Testis (tissue), 2 donors: ENCODE measurements at regions not wholly inside any gene's neighbourhood (a gene's known extent, or its start where the extent isn't known, plus 50 kb on each side); places are given as distances from the start of the nearest gene placed in this dataset.

Source experiments
- DNase-seq: peaks from one replicate; pipeline ENCODE4 v3.0.0-alpha.2; 2019
- H3K27ac ChIP-seq, 2 donors: fragments of 200-600 bp; sonication (generic); one replicate each; pipeline ENCODE4 v1.5.1; 2019
- H3K27me3 ChIP-seq: fragments of 200-600 bp; sonication (generic); one replicate; pipeline ENCODE4 v1.5.1; 2019
- H3K36me3 ChIP-seq: fragments of 200-600 bp; sonication (generic); one replicate; pipeline ENCODE4 v1.5.1; 2017; ENCODE audit warnings: low read depth; ENCODE audit errors: missing control alignments
- H3K4me1 ChIP-seq: fragments of 200-600 bp; sonication (generic); one replicate; pipeline ENCODE4 v1.5.1; 2019
- H3K4me3 ChIP-seq, 2 donors: fragments of 200-600 bp; sonication (generic); one replicate each; pipeline ENCODE4 v1.5.1; 2017 to 2019
- H3K9me3 ChIP-seq: fragments of 200-600 bp; sonication (generic); one replicate; pipeline ENCODE4 v1.5.1; 2017
- POLR2A ChIP-seq: fragments of 450-650 bp; IDR thresholded peaks from one replicate; pipeline ENCODE4 v1.6.1; 2017; ENCODE audit warnings: antibody characterized with exemption, mild to moderate bottlenecking, moderate library complexity
- WGBS, 2 donors: methylation state at CpG; one replicate each; pipeline ENCODE4 v1.1.5; 2018; 5-methylcytosine and 5-hydroxymethylcytosine counted together
- intact Hi-C: fragments of 100-400 bp; cut with DNase I; formaldehyde crosslinking; loops from one replicate; pipeline ENCODE4 v1.15.1; 2023; ENCODE audit warnings: low total_unique reads
- TF ChIP-seq, protein P1 (sequence below), 3 experiments: fragments of 450-650 bp in 2 of 3; fragments of 200-600 bp in 1 of 3; sonication (generic) in 1 of 3; IDR thresholded peaks; one replicate each; pipeline ENCODE4 v1.5.1; 2016 to 2019; ENCODE audit warnings: antibody characterized with exemption in 3 of 3, mild to moderate bottlenecking in 2 of 3, moderate library complexity in 1 of 3

DNA sequence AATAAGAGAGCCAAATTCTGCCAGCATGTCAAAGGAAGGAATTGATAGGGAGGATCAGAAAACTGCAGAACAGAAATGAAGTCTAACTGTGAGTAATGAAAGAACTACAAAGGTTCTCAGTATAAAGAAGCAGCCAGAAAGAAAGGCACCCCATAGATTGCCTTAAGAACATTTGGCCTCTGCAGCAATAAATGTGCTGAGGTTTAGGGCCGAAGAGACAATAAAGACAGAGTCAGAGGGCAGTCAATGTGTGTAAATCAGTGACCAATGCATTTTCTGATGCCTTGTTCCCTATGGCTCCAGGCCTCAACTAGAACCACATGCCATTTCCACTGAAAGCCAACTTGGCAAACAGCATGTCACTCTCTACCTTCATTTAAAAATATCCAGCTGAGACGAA is 281.0 kb downstream of the HINT1 start:
- Histone ChIP-seq H3K4me1 (no peaks in the 10 kb centered on the region), H3K27me3 (no peaks in the 10 kb centered on the region), H3K9me3 (no peaks in the 10 kb centered on the region), H3K4me3 (no peak overlapping the region), H3K27ac (no peak overlapping the region), H3K36me3 (no peaks in the 10 kb centered on the region)
- TF ChIP-seq, protein P1, sequence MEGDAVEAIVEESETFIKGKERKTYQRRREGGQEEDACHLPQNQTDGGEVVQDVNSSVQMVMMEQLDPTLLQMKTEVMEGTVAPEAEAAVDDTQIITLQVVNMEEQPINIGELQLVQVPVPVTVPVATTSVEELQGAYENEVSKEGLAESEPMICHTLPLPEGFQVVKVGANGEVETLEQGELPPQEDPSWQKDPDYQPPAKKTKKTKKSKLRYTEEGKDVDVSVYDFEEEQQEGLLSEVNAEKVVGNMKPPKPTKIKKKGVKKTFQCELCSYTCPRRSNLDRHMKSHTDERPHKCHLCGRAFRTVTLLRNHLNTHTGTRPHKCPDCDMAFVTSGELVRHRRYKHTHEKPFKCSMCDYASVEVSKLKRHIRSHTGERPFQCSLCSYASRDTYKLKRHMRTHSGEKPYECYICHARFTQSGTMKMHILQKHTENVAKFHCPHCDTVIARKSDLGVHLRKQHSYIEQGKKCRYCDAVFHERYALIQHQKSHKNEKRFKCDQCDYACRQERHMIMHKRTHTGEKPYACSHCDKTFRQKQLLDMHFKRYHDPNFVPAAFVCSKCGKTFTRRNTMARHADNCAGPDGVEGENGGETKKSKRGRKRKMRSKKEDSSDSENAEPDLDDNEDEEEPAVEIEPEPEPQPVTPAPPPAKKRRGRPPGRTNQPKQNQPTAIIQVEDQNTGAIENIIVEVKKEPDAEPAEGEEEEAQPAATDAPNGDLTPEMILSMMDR (IDR thresholded peaks at IDR 0.05), result no peak
- no peak for TF ChIP-seq POLR2A
- intact Hi-C loops, result no loop called here
- DNase-seq, result no peak
- 49 to 65% methylated on average over 2 of the region's 2 CpGs for whole genome bisulfite sequencing, 2 donors

DNA sequence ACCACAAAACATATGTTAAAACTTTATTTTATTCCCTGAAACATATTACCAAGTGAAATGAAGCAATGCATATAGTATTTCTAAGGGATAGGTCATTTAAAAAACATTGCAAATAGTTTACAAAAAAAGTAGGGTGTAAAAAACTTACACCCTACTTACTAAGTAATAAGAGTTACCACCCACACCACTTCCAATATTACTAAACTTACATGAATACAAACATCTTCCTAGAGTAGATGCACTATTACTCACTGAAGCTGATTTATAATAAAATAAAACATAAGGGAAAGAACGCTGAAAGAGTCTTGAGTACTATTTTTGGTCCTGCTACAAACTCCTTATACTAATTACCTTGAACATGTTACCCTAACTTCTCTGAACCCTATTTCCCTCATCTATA is 289.4 kb downstream of the HINT1 start:
- no peak overlapping the region for H3K27ac ChIP-seq

DNA sequence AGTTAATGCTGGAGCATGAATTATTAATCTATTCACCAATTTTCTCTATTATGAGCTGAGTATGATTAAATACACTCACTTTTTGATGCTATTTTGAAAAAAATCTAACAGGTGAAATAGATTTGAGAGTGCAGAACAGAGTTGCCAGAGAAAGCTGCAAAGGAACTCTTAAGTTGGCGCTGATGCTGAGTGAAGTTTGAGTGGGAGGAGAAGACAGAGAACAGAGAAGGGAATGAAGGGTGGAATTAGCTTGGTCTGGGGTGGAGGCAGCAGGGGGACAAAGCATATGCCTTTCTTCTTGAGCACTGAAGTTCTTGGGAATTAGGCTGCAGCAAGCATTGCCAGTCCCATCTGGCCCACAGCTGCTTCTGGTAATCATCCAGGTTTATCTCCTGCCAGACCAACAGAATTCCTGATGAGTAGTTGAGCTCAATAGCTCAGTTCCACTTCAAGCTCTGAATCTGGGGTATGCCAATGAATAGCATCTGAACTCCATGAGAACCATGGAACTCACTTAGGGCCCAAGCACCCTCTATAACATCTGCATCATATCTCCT is 290.1 kb downstream of the HINT1 start:
- no peak overlapping the region for H3K27ac ChIP-seq
- intact Hi-C loops, result no loop called here
- H3K4me3 ChIP-seq, result no peak overlapping the region
- 73 to 79% methylated on average over 1 of the region's 1 CpG for WGBS, 2 donors
- H3K9me3 ChIP-seq, result no peaks in the 10 kb centered on the region
- H3K4me1 ChIP-seq, result no peaks in the 10 kb centered on the region
- TF ChIP-seq, protein P1 (IDR thresholded peaks at IDR 0.05), result no peak
- TF ChIP-seq POLR2A, result no peak
- no peaks in the 10 kb centered on the region for H3K36me3 ChIP-seq
- DNase-seq, result no peak
- H3K27me3 ChIP-seq, result no peaks in the 10 kb centered on the region

More for the DNA sequence above, 289.4 kb downstream of the HINT1 start:
- no peaks in the 10 kb centered on the region for H3K36me3 ChIP-seq
- H3K9me3 ChIP-seq, result no peaks in the 10 kb centered on the region
- intact Hi-C loops, result no loop called here
- no peaks in the 10 kb centered on the region for H3K27me3 ChIP-seq
- 84 to 88% methylated on average over 1 of the region's 1 CpG for WGBS, 2 donors
- no peak for DNase-seq
- H3K4me3 ChIP-seq, result no peak overlapping the region
- TF ChIP-seq POLR2A, result no peak
- TF ChIP-seq, protein P1 (IDR thresholded peaks at IDR 0.05), result no peak
- no peaks in the 10 kb centered on the region for H3K4me1 ChIP-seq

DNA sequence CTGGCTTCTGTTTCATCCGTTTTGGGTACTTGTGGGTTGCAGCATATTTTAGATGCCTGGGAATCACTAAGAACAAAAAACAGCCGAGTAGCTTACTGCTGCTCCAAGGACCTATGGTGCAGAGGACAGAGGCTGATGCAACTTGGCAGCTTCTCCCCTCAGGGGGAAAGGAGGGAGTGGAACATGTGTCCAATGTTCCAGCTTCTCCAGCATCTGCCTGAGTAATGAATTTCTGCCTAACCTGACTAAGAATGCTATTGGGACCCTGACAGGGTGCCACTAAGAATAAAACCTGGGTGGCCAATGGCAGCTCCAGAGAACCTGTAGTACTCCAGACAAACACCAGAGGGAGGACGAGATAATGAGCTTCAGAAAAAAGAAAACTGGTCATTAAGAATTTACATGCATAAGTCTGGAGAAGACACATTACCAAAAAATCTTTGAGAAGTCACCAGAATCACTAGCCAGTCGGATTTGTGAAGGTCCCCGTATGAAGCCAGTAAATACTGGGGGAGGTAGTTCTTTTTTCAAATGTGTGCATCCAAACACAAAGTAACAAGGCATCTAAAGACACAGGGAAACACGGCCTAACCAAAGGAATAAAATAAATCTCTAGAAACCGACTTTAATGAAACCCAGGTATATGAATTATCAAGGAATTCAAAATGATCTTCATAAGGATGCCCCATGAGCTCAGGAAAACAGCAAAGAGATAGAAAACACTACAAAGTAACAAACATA is 293.5 kb downstream of the HINT1 start:
- peak; percentile 19 for DNase-seq
- Histone ChIP-seq H3K9me3 (no peaks in the 10 kb centered on the region), H3K4me1 (no peaks in the 10 kb centered on the region), H3K27ac (no peak overlapping the region), H3K36me3 (no peaks in the 10 kb centered on the region), H3K27me3 (no peaks in the 10 kb centered on the region), H3K4me3 (no peak overlapping the region)
- TF ChIP-seq, protein P1 (IDR thresholded peaks at IDR 0.05), result peak in 2 of 3 experiments; percentile 41 to 49
- no peak for TF ChIP-seq POLR2A
- WGBS, 2 donors, result 70 to 71% methylated on average over 7 of the region's 7 CpGs
- intact Hi-C loops, result no loop called here

DNA sequence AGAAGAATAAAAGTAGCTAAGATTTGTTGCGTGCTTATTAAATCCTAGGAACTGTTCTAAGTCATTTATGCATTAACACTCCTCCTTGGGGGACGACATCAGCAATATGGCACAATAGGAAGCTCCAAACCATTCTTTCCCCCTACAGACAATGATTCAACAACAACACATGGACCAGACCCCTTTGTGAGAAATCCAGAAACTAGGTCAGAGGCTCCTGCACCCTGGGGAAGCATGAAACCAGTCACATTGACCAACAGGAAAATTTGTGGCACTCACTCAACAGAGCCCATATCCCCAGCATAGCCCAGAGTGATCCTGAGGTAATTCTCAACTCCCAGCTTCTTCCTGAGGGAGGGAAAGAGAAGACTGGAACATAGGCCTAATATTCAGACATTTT is 294.4 kb downstream of the HINT1 start:
- TF ChIP-seq, protein P1 (IDR thresholded peaks at IDR 0.05), result no peak
- TF ChIP-seq POLR2A, result no peak
- Histone ChIP-seq H3K9me3 (no peaks in the 10 kb centered on the region), H3K4me3 (no peak overlapping the region), H3K36me3 (no peaks in the 10 kb centered on the region), H3K4me1 (no peaks in the 10 kb centered on the region), H3K27ac (no peak overlapping the region), H3K27me3 (no peaks in the 10 kb centered on the region)
- 87 to 92% methylated on average over 2 of the region's 2 CpGs for WGBS, 2 donors
- no peak for DNase-seq
- intact Hi-C loops, result no loop called here
